ENCODE measurements at regions not wholly inside any gene's neighbourhood (a gene's known extent, or its start where the extent isn't known, plus 50 kb on each side); places are given as distances from the start of the nearest gene placed in this dataset.

GRCh38 chr4:27198971-27199370 is 338.3 kb downstream of the STIM2 start:
- no peak overlapping the region for H3K27ac ChIP-seq
- H3K36me3 ChIP-seq (ENCODE audit: insufficient read depth, low read length): no peaks in the 10 kb centered on the region
- TF ChIP-seq EZH2 (IDR thresholded peaks at IDR 0.05): no peak
- no peak for TF ChIP-seq POLR2AphosphoS5 (IDR thresholded peaks at IDR 0.05; ENCODE audit: borderline replicate concordance, low read depth, low read length)
- TF ChIP-seq FOXP2 (optimal IDR thresholded peaks at IDR 0.05; ENCODE audit: control extremely low read depth, extremely low read length, insufficient read depth): no peak
- no peaks in the 10 kb centered on the region for H3K9me3 ChIP-seq (ENCODE audit: low read depth, low read length)
- H3K9ac ChIP-seq (ENCODE audit: insufficient read length): no peak overlapping the region
- no peak for DNase-seq (ENCODE audit: low read depth, low spot score)
- H3K4me3 ChIP-seq: no peak overlapping the region

GRCh38 chr4:27206009-27206408 is 345.4 kb downstream of the STIM2 start:
- Histone ChIP-seq H3K4me3 (no peak overlapping the region), H3K36me3 (ENCODE audit: insufficient read depth, low read length) (no peaks in the 10 kb centered on the region), H3K27ac (no peak overlapping the region), H3K9ac (ENCODE audit: insufficient read length) (no peak overlapping the region), H3K9me3 (ENCODE audit: low read depth, low read length) (no peaks in the 10 kb centered on the region)
- DNase-seq (ENCODE audit: low read depth, low spot score): no peak
- TF ChIP-seq FOXP2 (optimal IDR thresholded peaks at IDR 0.05; ENCODE audit: control extremely low read depth, extremely low read length, insufficient read depth): no peak
- no peak for TF ChIP-seq POLR2AphosphoS5 (IDR thresholded peaks at IDR 0.05; ENCODE audit: borderline replicate concordance, low read depth, low read length)
- TF ChIP-seq EZH2 (IDR thresholded peaks at IDR 0.05): no peak

GRCh38 chr4:27210956-27211355 is 350.3 kb downstream of the STIM2 start:
- no peak for DNase-seq (ENCODE audit: low read depth, low spot score)
- H3K27ac ChIP-seq: no peak overlapping the region
- no peaks in the 10 kb centered on the region for H3K9me3 ChIP-seq (ENCODE audit: low read depth, low read length)
- H3K4me3 ChIP-seq: no peak overlapping the region
- no peak for TF ChIP-seq EZH2 (IDR thresholded peaks at IDR 0.05)
- no peak for TF ChIP-seq POLR2AphosphoS5 (IDR thresholded peaks at IDR 0.05; ENCODE audit: borderline replicate concordance, low read depth, low read length)
- no peak for TF ChIP-seq FOXP2 (optimal IDR thresholded peaks at IDR 0.05; ENCODE audit: control extremely low read depth, extremely low read length, insufficient read depth)
- H3K36me3 ChIP-seq (ENCODE audit: insufficient read depth, low read length): no peaks in the 10 kb centered on the region
- H3K9ac ChIP-seq (ENCODE audit: insufficient read length): no peak overlapping the region

GRCh38 chr4:27214010-27214409 is 353.4 kb downstream of the STIM2 start:
- no peak for DNase-seq (ENCODE audit: low read depth, low spot score)
- no peak for TF ChIP-seq FOXP2 (optimal IDR thresholded peaks at IDR 0.05; ENCODE audit: control extremely low read depth, extremely low read length, insufficient read depth)
- no peak overlapping the region for H3K4me3 ChIP-seq
- no peaks in the 10 kb centered on the region for H3K36me3 ChIP-seq (ENCODE audit: insufficient read depth, low read length)
- H3K9ac ChIP-seq (ENCODE audit: insufficient read length): no peak overlapping the region
- no peak overlapping the region for H3K27ac ChIP-seq
- no peaks in the 10 kb centered on the region for H3K9me3 ChIP-seq (ENCODE audit: low read depth, low read length)

- Histone ChIP-seq H3K27ac (no peak overlapping the region), H3K9me3 (ENCODE audit: low read depth, low read length) (no peaks in the 10 kb centered on the region), H3K36me3 (ENCODE audit: insufficient read depth, low read length) (no peaks in the 10 kb centered on the region), H3K4me3 (no peak overlapping the region), H3K9ac (ENCODE audit: insufficient read length) (no peak overlapping the region)
- TF ChIP-seq FOXP2 (optimal IDR thresholded peaks at IDR 0.05; ENCODE audit: control extremely low read depth, extremely low read length, insufficient read depth) (no peak), EZH2 (IDR thresholded peaks at IDR 0.05) (no peak), POLR2AphosphoS5 (IDR thresholded peaks at IDR 0.05; ENCODE audit: borderline replicate concordance, low read depth, low read length) (no peak)
- no peak for DNase-seq (ENCODE audit: low read depth, low spot score)
These were observed 354.7 kb downstream of the STIM2 start for GRCh38 chr4:27215220-27215826.

- TF ChIP-seq FOXP2 (optimal IDR thresholded peaks at IDR 0.05; ENCODE audit: control extremely low read depth, extremely low read length, insufficient read depth): no peak
- TF ChIP-seq POLR2AphosphoS5 (IDR thresholded peaks at IDR 0.05; ENCODE audit: borderline replicate concordance, low read depth, low read length): no peak
- TF ChIP-seq EZH2 (IDR thresholded peaks at IDR 0.05): no peak
- Histone ChIP-seq H3K27ac (no peak overlapping the region), H3K4me3 (no peak overlapping the region), H3K9ac (ENCODE audit: insufficient read length) (no peak overlapping the region), H3K36me3 (ENCODE audit: insufficient read depth, low read length) (no peaks in the 10 kb centered on the region), H3K9me3 (ENCODE audit: low read depth, low read length) (no peaks in the 10 kb centered on the region)
- DNase-seq (ENCODE audit: low read depth, low spot score): no peak
These were observed 356.7 kb downstream of the STIM2 start for GRCh38 chr4:27217261-27217769.

- no peak for DNase-seq (ENCODE audit: low read depth, low spot score)
- no peak overlapping the region for H3K27ac ChIP-seq
- TF ChIP-seq POLR2AphosphoS5 (IDR thresholded peaks at IDR 0.05; ENCODE audit: borderline replicate concordance, low read depth, low read length): no peak
- no peak for TF ChIP-seq EZH2 (IDR thresholded peaks at IDR 0.05)
- TF ChIP-seq FOXP2 (optimal IDR thresholded peaks at IDR 0.05; ENCODE audit: control extremely low read depth, extremely low read length, insufficient read depth): no peak
- H3K36me3 ChIP-seq (ENCODE audit: insufficient read depth, low read length): no peaks in the 10 kb centered on the region
- no peak overlapping the region for H3K9ac ChIP-seq (ENCODE audit: insufficient read length)
- H3K9me3 ChIP-seq (ENCODE audit: low read depth, low read length): no peaks in the 10 kb centered on the region
- H3K4me3 ChIP-seq: no peak overlapping the region
These were observed 357.4 kb downstream of the STIM2 start for GRCh38 chr4:27218013-27218412.

GRCh38 chr4:27223326-27223725 is 362.7 kb downstream of the STIM2 start:
- H3K4me3 ChIP-seq: no peak overlapping the region
- no peak for DNase-seq (ENCODE audit: low read depth, low spot score)

GRCh38 chr4:27233531-27233930 is 372.9 kb downstream of the STIM2 start:
- H3K36me3 ChIP-seq (ENCODE audit: insufficient read depth, low read length): no peaks in the 10 kb centered on the region
- H3K9me3 ChIP-seq (ENCODE audit: low read depth, low read length): no peaks in the 10 kb centered on the region
- no peak overlapping the region for H3K27ac ChIP-seq
- no peak overlapping the region for H3K9ac ChIP-seq (ENCODE audit: insufficient read length)
- no peak for TF ChIP-seq FOXP2 (optimal IDR thresholded peaks at IDR 0.05; ENCODE audit: control extremely low read depth, extremely low read length, insufficient read depth)
- TF ChIP-seq EZH2 (IDR thresholded peaks at IDR 0.05): no peak
- no peak for DNase-seq (ENCODE audit: low read depth, low spot score)
- no peak overlapping the region for H3K4me3 ChIP-seq

More at GRCh38 chr4:27223326-27223725, 362.7 kb downstream of the STIM2 start:
- TF ChIP-seq FOXP2 (optimal IDR thresholded peaks at IDR 0.05; ENCODE audit: control extremely low read depth, extremely low read length, insufficient read depth) (no peak), POLR2AphosphoS5 (IDR thresholded peaks at IDR 0.05; ENCODE audit: borderline replicate concordance, low read depth, low read length) (no peak), EZH2 (IDR thresholded peaks at IDR 0.05) (no peak)
- no peak overlapping the region for H3K27ac ChIP-seq
- no peaks in the 10 kb centered on the region for H3K36me3 ChIP-seq (ENCODE audit: insufficient read depth, low read length)
- no peaks in the 10 kb centered on the region for H3K9me3 ChIP-seq (ENCODE audit: low read depth, low read length)
- no peak overlapping the region for H3K9ac ChIP-seq (ENCODE audit: insufficient read length)
